CD4-positive, CD25-positive, alpha-beta regulatory T cell (primary cell): ENCODE measurements at regions not wholly inside any gene's neighbourhood (a gene's known extent, or its start where the extent isn't known, plus 50 kb on each side); places are given as distances from the start of the nearest gene placed in this dataset.
"Not testable (repeated sequence)": the region's sequence is repeated elsewhere in the genome, so short reads cannot be mapped to it uniquely, and the experiment has no call there.

Experiments
- ATAC-seq, 2 donors: fragments of 150-1000 bp; cut with Tn5 transposase; one replicate each; pipeline ENCODE4 v1.10.0; 2021; ENCODE audit warnings: low read depth in 2 of 2, moderate number of reproducible peaks in 2 of 2, moderate library complexity in 1 of 2
- DNase-seq, 3 donors: peaks; one replicate each; pipeline versions ENCODE4 v3.0.0 to v3.0.0-alpha.2; 2012 to 2022; ENCODE audit warnings: mixed read lengths in 1 of 3
- H3K27ac ChIP-seq: one replicate; pipeline ENCODE4 v1.7.0; 2013; ENCODE audit warnings: mild to moderate bottlenecking, low read length; ENCODE audit not compliant: insufficient read depth, poor library complexity, severe bottlenecking
- H3K27me3 ChIP-seq: one replicate; pipeline ENCODE4 v1.7.0; 2013; ENCODE audit warnings: low read length; ENCODE audit not compliant: control insufficient read depth, insufficient read depth
- H3K36me3 ChIP-seq: one replicate; pipeline ENCODE4 v1.7.0; 2013; ENCODE audit warnings: mild to moderate bottlenecking, low read length, moderate library complexity; ENCODE audit not compliant: control insufficient read depth, insufficient read depth
- H3K4me1 ChIP-seq: 2 replicates; pipeline ENCODE4 v1.7.0; 2013; ENCODE audit warnings: mild to moderate bottlenecking, low read length; ENCODE audit not compliant: insufficient read depth, control insufficient read depth, poor library complexity, severe bottlenecking
- H3K4me3 ChIP-seq: one replicate; pipeline ENCODE4 v1.7.0; 2013; ENCODE audit warnings: low read depth, mild to moderate bottlenecking, low read length, moderate library complexity
- H3K9me3 ChIP-seq, 2 experiments: 1 replicate in 1 of 2; 2 replicates in 1 of 2; pipeline ENCODE4 v1.7.0; 2013; ENCODE audit warnings: low read length in 2 of 2, mild to moderate bottlenecking in 1 of 2, moderate library complexity in 1 of 2; ENCODE audit not compliant: control insufficient read depth in 2 of 2
- H3K27ac Mint-ChIP-seq, 3 donors: one replicate each; pipeline ENCODE4 v1.8.0; 2020 to 2022; ENCODE audit warnings: mild to moderate bottlenecking in 3 of 3, mixed read lengths in 3 of 3, moderate library complexity in 2 of 3
- H3K27me3 Mint-ChIP-seq: one replicate; pipeline ENCODE4 v1.8.0; 2022; ENCODE audit warnings: mild to moderate bottlenecking, mixed read lengths
- H3K36me3 Mint-ChIP-seq: one replicate; pipeline ENCODE4 v1.8.0; 2020; ENCODE audit warnings: mixed read lengths
- H3K4me1 Mint-ChIP-seq, 4 donors: one replicate each; pipeline ENCODE4 v1.8.0; 2020 to 2022; ENCODE audit warnings: mixed read lengths in 4 of 4, mild to moderate bottlenecking in 1 of 4
- H3K4me3 Mint-ChIP-seq, 4 donors: one replicate each; pipeline ENCODE4 v1.8.0; 2020 to 2022; ENCODE audit warnings: mild to moderate bottlenecking in 4 of 4, mixed read lengths in 4 of 4, moderate library complexity in 3 of 4
- H3K9me3 Mint-ChIP-seq, 7 donors: one replicate each; pipeline ENCODE4 v1.8.0; 2020 to 2022; ENCODE audit warnings: mixed read lengths in 7 of 7, mild to moderate bottlenecking in 3 of 7, moderate library complexity in 2 of 7

- no peak overlapping the region for H3K27ac Mint-ChIP-seq
- H3K36me3 Mint-ChIP-seq, result no peaks in the 10 kb centered on the region
- DNase-seq, result no peak
- H3K4me1 Mint-ChIP-seq, result no peaks in the 10 kb centered on the region
- no peaks in the 10 kb centered on the region for H3K36me3 ChIP-seq
- ATAC-seq, result no peak
- H3K9me3 Mint-ChIP-seq, result peaks cover 0 to 2% (median 0%) of the 10 kb centered on the region in 7 donors
- H3K27me3 Mint-ChIP-seq, result no peaks in the 10 kb centered on the region
- no peaks in the 10 kb centered on the region for H3K9me3 ChIP-seq
- H3K4me3 Mint-ChIP-seq, result no peak overlapping the region
- H3K27me3 ChIP-seq, result no peaks in the 10 kb centered on the region
- H3K4me1 ChIP-seq, result no peaks in the 10 kb centered on the region
- H3K4me3 ChIP-seq, result no peak overlapping the region
- no peak overlapping the region for H3K27ac ChIP-seq
Measured at GRCh38 chr3:151593928-151594327, 133.1 kb upstream of the IGSF10 start.

- H3K27me3 Mint-ChIP-seq, result no peaks in the 10 kb centered on the region
- DNase-seq, result no peak
- no peak overlapping the region for H3K27ac ChIP-seq
Measured at GRCh38 chr3:151592287-151592686, 131.4 kb upstream of the IGSF10 start.

GRCh38 chr3:151591441-151591840 is 130.6 kb upstream of the IGSF10 start:
- no peaks in the 10 kb centered on the region for H3K9me3 ChIP-seq
- no peaks in the 10 kb centered on the region for H3K36me3 ChIP-seq
- no peaks in the 10 kb centered on the region for H3K4me1 Mint-ChIP-seq
- no peaks in the 10 kb centered on the region for H3K27me3 Mint-ChIP-seq
- no peaks in the 10 kb centered on the region for H3K36me3 Mint-ChIP-seq
- H3K27me3 ChIP-seq, result no peaks in the 10 kb centered on the region
- peaks cover 0 to 2% (median 0%) of the 10 kb centered on the region in 7 donors for H3K9me3 Mint-ChIP-seq
- ATAC-seq, result no peak
- no peak for DNase-seq
- no peaks in the 10 kb centered on the region for H3K4me1 ChIP-seq
- H3K4me3 Mint-ChIP-seq, result no peak overlapping the region
- H3K4me3 ChIP-seq, result no peak overlapping the region
- H3K27ac Mint-ChIP-seq, result no peak overlapping the region
- no peak overlapping the region for H3K27ac ChIP-seq

More at GRCh38 chr3:151592287-151592686, 131.4 kb upstream of the IGSF10 start:
- Histone ChIP-seq H3K9me3 (no peaks in the 10 kb centered on the region), H3K27me3 (no peaks in the 10 kb centered on the region), H3K4me1 (no peaks in the 10 kb centered on the region), H3K4me3 (no peak overlapping the region), H3K36me3 (no peaks in the 10 kb centered on the region)
- no peak overlapping the region for H3K27ac Mint-ChIP-seq
- H3K4me1 Mint-ChIP-seq, result no peaks in the 10 kb centered on the region
- no peak overlapping the region for H3K4me3 Mint-ChIP-seq
- no peaks in the 10 kb centered on the region for H3K36me3 Mint-ChIP-seq
- peaks cover 0 to 2% (median 0%) of the 10 kb centered on the region in 7 donors for H3K9me3 Mint-ChIP-seq
- no peak for ATAC-seq

GRCh38 chr3:151589311-151589710 is 128.4 kb upstream of the IGSF10 start:
- H3K9me3 Mint-ChIP-seq, result peaks cover 0 to 4% (median 0%) of the 10 kb centered on the region in 7 donors
- no peak overlapping the region for H3K4me3 Mint-ChIP-seq
- H3K27me3 ChIP-seq, result no peaks in the 10 kb centered on the region
- no peaks in the 10 kb centered on the region for H3K4me1 Mint-ChIP-seq
- H3K36me3 Mint-ChIP-seq, result no peaks in the 10 kb centered on the region
- no peaks in the 10 kb centered on the region for H3K4me1 ChIP-seq
- no peak overlapping the region for H3K4me3 ChIP-seq
- no peak overlapping the region for H3K27ac ChIP-seq
- H3K27me3 Mint-ChIP-seq, result no peaks in the 10 kb centered on the region
- H3K27ac Mint-ChIP-seq, result no peak overlapping the region
- DNase-seq, result no peak
- no peaks in the 10 kb centered on the region for H3K36me3 ChIP-seq
- H3K9me3 ChIP-seq, result peaks cover 0 to 2% of the 10 kb centered on the region in 2 experiments
- no peak for ATAC-seq

GRCh38 chr3:151587659-151588058 is 126.8 kb upstream of the IGSF10 start:
- not testable (repeated sequence) for H3K4me1 Mint-ChIP-seq, H3K27me3 Mint-ChIP-seq, H3K4me3 Mint-ChIP-seq, H3K4me1 ChIP-seq, H3K9me3 ChIP-seq, H3K27ac Mint-ChIP-seq, H3K27me3 ChIP-seq, H3K36me3 Mint-ChIP-seq, H3K9me3 Mint-ChIP-seq, ATAC-seq, DNase-seq, H3K27ac ChIP-seq, H3K36me3 ChIP-seq, H3K4me3 ChIP-seq

GRCh38 chr3:151584566-151584965 is 123.7 kb upstream of the IGSF10 start:
- Mint-ChIP-seq H3K27ac (no peak overlapping the region), H3K9me3 (peaks cover 0 to 7% (median 0%) of the 10 kb centered on the region in 7 donors), H3K4me1 (no peaks in the 10 kb centered on the region), H3K4me3 (no peak overlapping the region), H3K27me3 (no peaks in the 10 kb centered on the region), H3K36me3 (no peaks in the 10 kb centered on the region)
- Histone ChIP-seq H3K4me3 (no peak overlapping the region), H3K27me3 (no peaks in the 10 kb centered on the region), H3K9me3 (peaks cover 0 to 2% of the 10 kb centered on the region in 2 experiments), H3K27ac (no peak overlapping the region), H3K4me1 (no peaks in the 10 kb centered on the region), H3K36me3 (no peaks in the 10 kb centered on the region)
- no peak for ATAC-seq
- DNase-seq, result no peak

GRCh38 chr3:151581035-151581434 is 120.2 kb upstream of the IGSF10 start:
- Histone ChIP-seq H3K27ac (no peak overlapping the region), H3K9me3 (no peaks in the 10 kb centered on the region), H3K27me3 (peaks cover 2% of the 10 kb centered on the region), H3K36me3 (no peaks in the 10 kb centered on the region), H3K4me3 (no peak overlapping the region), H3K4me1 (no peaks in the 10 kb centered on the region)
- no peak for ATAC-seq
- Mint-ChIP-seq H3K27ac (no peak overlapping the region), H3K27me3 (no peaks in the 10 kb centered on the region), H3K9me3 (peaks cover 0 to 9% (median 0%) of the 10 kb centered on the region in 7 donors), H3K36me3 (no peaks in the 10 kb centered on the region), H3K4me3 (no peak overlapping the region), H3K4me1 (no peaks in the 10 kb centered on the region)
- DNase-seq, result no peak

- Mint-ChIP-seq H3K4me1 (no peaks in the 10 kb centered on the region), H3K27me3 (no peaks in the 10 kb centered on the region)
- no peak for DNase-seq
Measured at GRCh38 chr3:151580591-151580990, 119.7 kb upstream of the IGSF10 start.

More at GRCh38 chr3:151580591-151580990, 119.7 kb upstream of the IGSF10 start:
- H3K36me3 ChIP-seq, result no peaks in the 10 kb centered on the region
- no peak for ATAC-seq
- Mint-ChIP-seq H3K9me3 (peaks cover 0 to 9% (median 0%) of the 10 kb centered on the region in 7 donors), H3K4me3 (no peak overlapping the region), H3K27ac (no peak overlapping the region), H3K36me3 (no peaks in the 10 kb centered on the region)
- no peaks in the 10 kb centered on the region for H3K4me1 ChIP-seq
- H3K4me3 ChIP-seq, result no peak overlapping the region
- H3K9me3 ChIP-seq, result no peaks in the 10 kb centered on the region
- peaks cover 2% of the 10 kb centered on the region for H3K27me3 ChIP-seq
- H3K27ac ChIP-seq, result no peak overlapping the region
